GM12891 (cell line): ENCODE measurements at regions not wholly inside any gene's neighbourhood (a gene's known extent, or its start where the extent isn't known, plus 50 kb on each side); places are given as distances from the start of the nearest gene placed in this dataset.

Source experiments
- POLR2A ChIP-seq: IDR thresholded peaks from 2 replicates; pipeline ENCODE4 v1.6.1; 2011; ENCODE audit warnings: low read depth, low read length, control low read depth
- POLR2AphosphoS5 ChIP-seq: IDR thresholded peaks from 2 replicates; pipeline ENCODE4 v1.6.1; 2011; ENCODE audit warnings: low read depth, low read length, control low read depth
- TAF1 ChIP-seq: IDR thresholded peaks from 2 replicates; pipeline ENCODE4 v1.6.1; 2011; ENCODE audit warnings: low read depth, low read length, control low read depth

DNA sequence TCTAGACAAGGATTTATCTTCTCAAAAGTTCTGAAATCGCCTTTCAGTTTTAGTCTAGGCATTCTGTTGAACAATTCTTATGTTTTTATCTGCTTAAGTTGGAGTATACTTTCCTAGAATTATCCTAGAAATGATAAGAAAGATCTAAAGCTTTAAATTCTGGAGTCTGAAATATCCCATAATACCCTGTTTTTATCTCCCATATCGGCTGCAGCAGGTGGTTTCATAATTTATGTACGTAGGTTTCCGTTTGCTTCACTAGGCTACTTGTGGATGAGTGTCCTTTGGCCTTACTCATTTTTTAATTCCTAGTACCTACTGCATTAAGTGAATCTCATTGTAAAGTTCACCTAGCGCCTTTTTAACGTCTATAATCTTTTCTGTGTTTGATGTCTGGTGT is 58.5 kb upstream of the MGAT5 start:
- no peak for TF ChIP-seq POLR2A
- no peak for TF ChIP-seq POLR2AphosphoS5
- no peak for TF ChIP-seq TAF1
